ENCODE measurements at regions not wholly inside any gene's neighbourhood (a gene's known extent, or its start where the extent isn't known, plus 50 kb on each side); places are given as distances from the start of the nearest gene placed in this dataset.
"Not testable (repeated sequence)": the region's sequence is repeated elsewhere in the genome, so short reads cannot be mapped to it uniquely, and the experiment has no call there.

- WGBS, 2 donors, result 59 to 74% methylated on average over 4 of the region's 4 CpGs
- Histone ChIP-seq H3K9me3 (no peaks in the 10 kb centered on the region), H3K27ac (no peak overlapping the region), H3K27me3 (no peaks in the 10 kb centered on the region), H3K36me3 (no peaks in the 10 kb centered on the region), H3K4me3 (replicated peaks in 1 of 3) (no peak overlapping the region), H3K4me1 (no peaks in the 10 kb centered on the region)
- TF ChIP-seq CTCF (IDR thresholded peaks at IDR 0.05) (no peak), POLR2A (IDR thresholded peaks at IDR 0.05) (no peak)
- DNase-seq, result no peak
- intact Hi-C loops (cut with DNase I), result no loop called here
Observed at GRCh38 chr18:55731594-55732042, 143.6 kb upstream of the TCF4 start.

GRCh38 chr18:55721006-55721405 lies 133.0 kb upstream of the TCF4 start:
- H3K4me1 ChIP-seq; H3K27me3 ChIP-seq; H3K27ac ChIP-seq; H3K4me3 ChIP-seq (replicated peaks in 1 of 3); H3K36me3 ChIP-seq; DNase-seq; intact Hi-C loops (cut with DNase I); H3K9me3 ChIP-seq: not testable (repeated sequence)
- WGBS, 2 donors, result 89 to 98% methylated on average over 14 to 20 of the region's 21 CpGs

GRCh38 chr18:55713707-55714106 lies 125.7 kb upstream of the TCF4 start:
- no peak for DNase-seq
- H3K27ac ChIP-seq, result no peak overlapping the region
- no peaks in the 10 kb centered on the region for H3K36me3 ChIP-seq
- no peaks in the 10 kb centered on the region for H3K9me3 ChIP-seq
- TF ChIP-seq CTCF (IDR thresholded peaks at IDR 0.05) (no peak), POLR2A (IDR thresholded peaks at IDR 0.05) (no peak)
- intact Hi-C loops (cut with DNase I), result no loop called here
- no peaks in the 10 kb centered on the region for H3K4me1 ChIP-seq
- no peak overlapping the region for H3K4me3 ChIP-seq (replicated peaks in 1 of 3)
- H3K27me3 ChIP-seq, result no peaks in the 10 kb centered on the region

- Histone ChIP-seq H3K4me3 (replicated peaks in 1 of 3) (no peak overlapping the region), H3K36me3 (no peaks in the 10 kb centered on the region), H3K9me3 (no peaks in the 10 kb centered on the region), H3K4me1 (no peaks in the 10 kb centered on the region), H3K27me3 (no peaks in the 10 kb centered on the region), H3K27ac (no peak overlapping the region)
- intact Hi-C loops (cut with DNase I), result no loop called here
- 84 to 86% methylated on average over 3 of the region's 3 CpGs for WGBS, 2 donors
- no peak for TF ChIP-seq POLR2A (IDR thresholded peaks at IDR 0.05)
- TF ChIP-seq CTCF (IDR thresholded peaks at IDR 0.05), result no peak
- no peak for DNase-seq
Observed at GRCh38 chr18:55706898-55707297, 118.9 kb upstream of the TCF4 start.

GRCh38 chr18:55699233-55699765 lies 111.3 kb upstream of the TCF4 start:
- intact Hi-C loops (cut with DNase I), result no loop called here
- WGBS, 2 donors, result 82 to 87% methylated on average over 5 of the region's 5 CpGs
- no peaks in the 10 kb centered on the region for H3K36me3 ChIP-seq
- no peaks in the 10 kb centered on the region for H3K9me3 ChIP-seq
- TF ChIP-seq CTCF (IDR thresholded peaks at IDR 0.05), result no peak
- TF ChIP-seq POLR2A (IDR thresholded peaks at IDR 0.05), result no peak
- H3K4me1 ChIP-seq, result no peaks in the 10 kb centered on the region
- DNase-seq, result no peak
- H3K27ac ChIP-seq, result no peak overlapping the region
- H3K27me3 ChIP-seq, result no peaks in the 10 kb centered on the region
- no peak overlapping the region for H3K4me3 ChIP-seq (replicated peaks in 1 of 3)

GRCh38 chr18:55696811-55697210 lies 108.8 kb upstream of the TCF4 start:
- no peak overlapping the region for H3K27ac ChIP-seq
- H3K36me3 ChIP-seq, result no peaks in the 10 kb centered on the region
- WGBS, 2 donors, result 85 to 90% methylated on average over 3 of the region's 3 CpGs
- no peak overlapping the region for H3K4me3 ChIP-seq (replicated peaks in 1 of 3)
- no peaks in the 10 kb centered on the region for H3K9me3 ChIP-seq
- intact Hi-C loops (cut with DNase I), result no loop called here
- TF ChIP-seq POLR2A (IDR thresholded peaks at IDR 0.05) (no peak), CTCF (IDR thresholded peaks at IDR 0.05) (no peak)
- H3K4me1 ChIP-seq, result no peaks in the 10 kb centered on the region
- H3K27me3 ChIP-seq, result no peaks in the 10 kb centered on the region
- no peak for DNase-seq
